ENCODE measurements at regions not wholly inside any gene's neighbourhood (a gene's known extent, or its start where the extent isn't known, plus 50 kb on each side); places are given as distances from the start of the nearest gene placed in this dataset.

- no peak for DNase-seq
Measured at GRCh38 chr5:125263356-125263755, 516.9 kb upstream of the ZNF608 start.

- DNase-seq, result no peak
Measured at GRCh38 chr5:125266106-125266505, 519.7 kb upstream of the ZNF608 start.

GRCh38 chr5:125267636-125268248, 521.3 kb upstream of the ZNF608 start:
- DNase-seq, result no peak

GRCh38 chr5:125269926-125270325, 523.5 kb upstream of the ZNF608 start:
- no peak for DNase-seq

GRCh38 chr5:125272357-125272756, 525.9 kb upstream of the ZNF608 start:
- no peak for DNase-seq

GRCh38 chr5:125274211-125274610, 527.8 kb upstream of the ZNF608 start:
- no peak for DNase-seq

- DNase-seq, result peak; percentile 41 to 79
Measured at GRCh38 chr5:125274938-125275724, 528.7 kb upstream of the ZNF608 start.

GRCh38 chr5:125275725-125276090, 529.3 kb upstream of the ZNF608 start:
- DNase-seq, result no peak

GRCh38 chr5:125276096-125276495, 529.7 kb upstream of the ZNF608 start:
- DNase-seq, result no peak

GRCh38 chr5:125277494-125278154, 531.2 kb upstream of the ZNF608 start:
- DNase-seq, result no peak

- DNase-seq, result no peak
Measured at GRCh38 chr5:125278711-125279110, 532.3 kb upstream of the ZNF608 start.

GRCh38 chr5:125281667-125282066, 535.2 kb upstream of the ZNF608 start:
- DNase-seq, result no peak

GRCh38 chr5:125283372-125283771, 536.9 kb upstream of the ZNF608 start:
- no peak for DNase-seq

- peak; percentile 55 to 77 for DNase-seq
Measured at GRCh38 chr5:125286271-125286670, 539.8 kb upstream of the ZNF608 start.

GRCh38 chr5:125289606-125290005, 543.2 kb upstream of the ZNF608 start:
- DNase-seq, result no peak

GRCh38 chr5:125290935-125291334, 544.5 kb upstream of the ZNF608 start:
- DNase-seq, result no peak

- peak in 1 of 2 experiments; percentile 11 for DNase-seq
Measured at GRCh38 chr5:125291447-125291846, 545.0 kb upstream of the ZNF608 start.

GRCh38 chr5:125293223-125293622, 546.8 kb upstream of the ZNF608 start:
- no peak for DNase-seq

- DNase-seq, result no peak
Measured at GRCh38 chr5:125293726-125294125, 547.3 kb upstream of the ZNF608 start.

GRCh38 chr5:125294844-125295243, 548.4 kb upstream of the ZNF608 start:
- DNase-seq, result no peak

GRCh38 chr5:125295405-125295872, 549.0 kb upstream of the ZNF608 start:
- DNase-seq, result no peak

GRCh38 chr5:125298258-125298657, 551.8 kb upstream of the ZNF608 start:
- DNase-seq, result no peak

- no peak for DNase-seq
Measured at GRCh38 chr5:125298746-125299379, 552.4 kb upstream of the ZNF608 start.
